HEK293 (cell line): ENCODE measurements at regions not wholly inside any gene's neighbourhood (a gene's known extent, or its start where the extent isn't known, plus 50 kb on each side); places are given as distances from the start of the nearest gene placed in this dataset.
A peak's percentile ranks its signal among the peaks of the same experiment; 100 is the strongest.

ENCODE experiments used
- CTCF ChIA-PET: fragments of 350-600 bp; formaldehyde crosslinking; extraction: SDS; loops from one replicate; lab custom pipeline; 2021; ENCODE audit warnings: antibody characterized with exemption; lab: Yijun Ruan, JAX
- POLR2A ChIA-PET: fragments of 300-600 bp; formaldehyde crosslinking; extraction: SDS; loops from one replicate; lab custom pipeline; 2020; ENCODE audit warnings: antibody characterized with exemption, inconsistent platforms; lab: Yijun Ruan, JAX
- H3K27ac ChIP-seq: fragments of 200-500 bp; sonication (Bioruptor generic); 2 replicates; pipeline ENCODE4 v1.5.1; 2014; ENCODE audit warnings: low read depth, low read length, control low read depth, inconsistent platforms; ENCODE audit errors: extremely low read depth
- H3K36me3 ChIP-seq, 2 experiments: fragments of 200-500 bp in 1 of 2; sonication (Bioruptor generic) in 1 of 2; 1 replicate in 1 of 2; 2 replicates in 1 of 2; pipeline ENCODE4 v1.5.1; 2014 to 2017; ENCODE audit warnings: inconsistent platforms in 2 of 2, low read length in 2 of 2; ENCODE audit not compliant: control insufficient read depth in 2 of 2, insufficient read depth in 1 of 2
- H3K4me1 ChIP-seq: fragments of 200-500 bp; sonication (Bioruptor generic); 2 replicates; pipeline ENCODE4 v1.5.1; 2014; ENCODE audit warnings: mild to moderate bottlenecking, low read length, inconsistent platforms; ENCODE audit not compliant: control insufficient read depth, insufficient read depth
- H3K4me3 ChIP-seq: 2 replicates; pipeline ENCODE4 v1.5.1; 2011; ENCODE audit warnings: low read depth, mild to moderate bottlenecking, control low read depth, low read length, moderate library complexity
- H3K9me3 ChIP-seq: fragments of 200-500 bp; sonication (Bioruptor generic); 2 replicates; pipeline ENCODE4 v1.5.1; 2014; ENCODE audit warnings: low read depth, low read length, inconsistent platforms; ENCODE audit not compliant: control insufficient read depth, insufficient read depth
- GFI1B ChIP-seq: fragments of 450-650 bp; formaldehyde crosslinking; IDR thresholded peaks from 2 replicates; pipeline ENCODE4 v1.5.1; 2016; ENCODE audit warnings: missing biosample characterization, missing genetic modification characterization
- KLF10 ChIP-seq: fragments of 450-650 bp; IDR thresholded peaks from 2 replicates; pipeline ENCODE4 v1.5.1; 2018; ENCODE audit warnings: missing biosample characterization, mild to moderate bottlenecking, missing genetic modification characterization
- MEIS1 ChIP-seq: sonication (generic); formaldehyde crosslinking; IDR thresholded peaks from 2 replicates; pipeline ENCODE4 v1.8.1; 2022; ENCODE audit warnings: missing genetic modification reagents, mild to moderate bottlenecking, borderline replicate concordance
- MYNN ChIP-seq: fragments of 450-650 bp; formaldehyde crosslinking; IDR thresholded peaks from 2 replicates; pipeline ENCODE4 v1.5.1; 2016; ENCODE audit warnings: missing biosample characterization, missing genetic modification characterization, borderline replicate concordance
- PBX3 ChIP-seq: sonication (generic); formaldehyde crosslinking; IDR thresholded peaks from 2 replicates; pipeline ENCODE4 v1.8.1; 2022; ENCODE audit warnings: mild to moderate bottlenecking, moderate library complexity, missing genetic modification reagents
- TRIM28 ChIP-seq: IDR thresholded peaks from 2 replicates; pipeline ENCODE4 v1.6.1; 2011; ENCODE audit warnings: low read length, control low read depth, borderline replicate concordance
- ZBTB17 ChIP-seq: fragments of 450-650 bp; formaldehyde crosslinking; IDR thresholded peaks from 2 replicates; pipeline ENCODE4 v1.5.1; 2016; ENCODE audit warnings: missing biosample characterization, missing genetic modification characterization
- ZBTB7A ChIP-seq: fragments of 450-650 bp; formaldehyde crosslinking; IDR thresholded peaks from 2 replicates; pipeline ENCODE4 v1.5.1; 2016; ENCODE audit warnings: low read depth, missing biosample characterization, missing genetic modification characterization
- ZNF138 ChIP-seq: fragments of 450-650 bp; formaldehyde crosslinking; IDR thresholded peaks from 2 replicates; pipeline ENCODE4 v1.5.1; 2016; ENCODE audit warnings: missing biosample characterization, missing genetic modification characterization, borderline replicate concordance
- ZNF155 ChIP-seq: fragments of 450-650 bp; formaldehyde crosslinking; IDR thresholded peaks from 2 replicates; pipeline ENCODE4 v1.5.1; 2016; ENCODE audit warnings: missing biosample characterization, missing genetic modification characterization
- ZNF157 ChIP-seq: fragments of 450-650 bp; formaldehyde crosslinking; IDR thresholded peaks from 2 replicates; pipeline ENCODE4 v1.5.1; 2016; ENCODE audit warnings: missing biosample characterization, missing genetic modification characterization
- ZNF223 ChIP-seq: fragments of 450-650 bp; formaldehyde crosslinking; IDR thresholded peaks from 2 replicates; pipeline ENCODE4 v1.5.1; 2016; ENCODE audit warnings: missing biosample characterization, missing genetic modification characterization
- ZNF26 ChIP-seq: fragments of 450-650 bp; formaldehyde crosslinking; IDR thresholded peaks from 2 replicates; pipeline ENCODE4 v1.5.1; 2016; ENCODE audit warnings: missing biosample characterization, missing genetic modification characterization
- ZNF280D ChIP-seq: fragments of 450-650 bp; formaldehyde crosslinking; IDR thresholded peaks from 2 replicates; pipeline ENCODE4 v1.5.1; 2016; ENCODE audit warnings: missing biosample characterization, missing genetic modification characterization
- ZNF302 ChIP-seq: fragments of 450-650 bp; formaldehyde crosslinking; IDR thresholded peaks from 2 replicates; pipeline ENCODE4 v1.5.1; 2016; ENCODE audit warnings: missing biosample characterization, missing genetic modification characterization, low read depth
- ZNF416 ChIP-seq: fragments of 450-650 bp; formaldehyde crosslinking; IDR thresholded peaks from 2 replicates; pipeline ENCODE4 v1.5.1; 2016; ENCODE audit warnings: missing biosample characterization, missing genetic modification characterization
- ZNF48 ChIP-seq: fragments of 450-650 bp; formaldehyde crosslinking; IDR thresholded peaks from 2 replicates; pipeline ENCODE4 v1.5.1; 2016; ENCODE audit warnings: missing biosample characterization, missing genetic modification characterization
- ZNF514 ChIP-seq: fragments of 450-650 bp; formaldehyde crosslinking; IDR thresholded peaks from 2 replicates; pipeline ENCODE4 v1.5.1; 2016; ENCODE audit warnings: missing biosample characterization, missing genetic modification characterization
- ZNF529 ChIP-seq: fragments of 450-650 bp; formaldehyde crosslinking; IDR thresholded peaks from 2 replicates; pipeline ENCODE4 v1.5.1; 2017; ENCODE audit warnings: missing genetic modification characterization, missing biosample characterization; ENCODE audit not compliant: insufficient replicate concordance
- ZNF560 ChIP-seq: fragments of 450-650 bp; formaldehyde crosslinking; IDR thresholded peaks from 2 replicates; pipeline ENCODE4 v1.5.1; 2017; ENCODE audit warnings: missing biosample characterization, missing genetic modification characterization, borderline replicate concordance
- ZNF768 ChIP-seq: fragments of 450-650 bp; formaldehyde crosslinking; IDR thresholded peaks from 2 replicates; pipeline ENCODE4 v1.5.1; 2018; ENCODE audit warnings: missing biosample characterization, mild to moderate bottlenecking, missing genetic modification characterization
- ZNF791 ChIP-seq: fragments of 450-650 bp; formaldehyde crosslinking; IDR thresholded peaks from 2 replicates; pipeline ENCODE4 v1.5.1; 2016; ENCODE audit warnings: missing biosample characterization, missing genetic modification characterization
- ZNF837 ChIP-seq: fragments of 450-650 bp; formaldehyde crosslinking; IDR thresholded peaks from 2 replicates; pipeline ENCODE4 v1.5.1; 2016; ENCODE audit warnings: missing biosample characterization, missing genetic modification characterization
- ZSCAN16 ChIP-seq: fragments of 450-650 bp; formaldehyde crosslinking; IDR thresholded peaks from 2 replicates; pipeline ENCODE4 v1.5.1; 2016; ENCODE audit warnings: missing biosample characterization, missing genetic modification characterization
- ZSCAN23 ChIP-seq: fragments of 450-650 bp; formaldehyde crosslinking; IDR thresholded peaks from 2 replicates; pipeline ENCODE4 v1.5.1; 2016; ENCODE audit warnings: missing biosample characterization, missing genetic modification characterization
- ZXDB ChIP-seq: fragments of 450-650 bp; formaldehyde crosslinking; IDR thresholded peaks from 2 replicates; pipeline ENCODE4 v1.5.1; 2016; ENCODE audit warnings: missing biosample characterization, missing genetic modification characterization

- TF ChIP-seq ZNF768 (no peak), ZSCAN23 (no peak), ZBTB7A (tag by site-specific recombination) (no peak), ZNF837 (no peak), ZNF416 (tag by site-specific recombination) (no peak), ZNF514 (tag by site-specific recombination) (no peak)
Measured at GRCh38 chr15:95503107-95503506, 827.4 kb upstream of the NR2F2 start (continued).

GRCh38 chr15:95503640-95504225 lies 826.8 kb upstream of the NR2F2 start:
- no peak for TF ChIP-seq PBX3 (CRISPR knock-in tag)
- TF ChIP-seq TRIM28: no peak
- no peak for TF ChIP-seq ZNF560 (tag by site-specific recombination)
- TF ChIP-seq ZNF155 (tag by site-specific recombination): no peak
- TF ChIP-seq ZNF529: no peak
- TF ChIP-seq ZNF157: no peak
- no peak for TF ChIP-seq ZNF48
- TF ChIP-seq ZBTB7A (tag by site-specific recombination): no peak
- no peak for TF ChIP-seq MEIS1 (CRISPR knock-in tag)
- no peak for TF ChIP-seq GFI1B (tag by site-specific recombination)
- H3K4me3 ChIP-seq: no peak overlapping the region
- H3K9me3 ChIP-seq: no peaks in the 10 kb centered on the region
- no peaks in the 10 kb centered on the region for H3K36me3 ChIP-seq
- no peaks in the 10 kb centered on the region for H3K4me1 ChIP-seq
- ChIA-PET POLR2A (no interaction called here), CTCF (interaction anchor here (0.6 to 0.7 kb wide), 3 partner anchors 21 to 95 kb away, joined by 3 to 4 read pairs (median 3); no protein-coding TSS in a partner anchor)
- H3K27ac ChIP-seq: no peak overlapping the region

- Histone ChIP-seq H3K9me3 (no peaks in the 10 kb centered on the region), H3K4me1 (no peaks in the 10 kb centered on the region), H3K36me3 (no peaks in the 10 kb centered on the region), H3K27ac (no peak overlapping the region), H3K4me3 (no peak overlapping the region)
- no peak for TF ChIP-seq KLF10 (tag by site-specific recombination)
- peak; percentile 83 for TF ChIP-seq ZNF26 (tag by site-specific recombination)
- no peak for TF ChIP-seq ZNF302
- ChIA-PET POLR2A (interaction anchor here (0.7 kb wide), 1 partner anchor 916 kb away, joined by 4 read pairs; no protein-coding TSS in a partner anchor), CTCF (no interaction called here)
Measured at GRCh38 chr15:95511671-95512070, 818.8 kb upstream of the NR2F2 start.

GRCh38 chr15:95512906-95513305 lies 817.6 kb upstream of the NR2F2 start:
- Histone ChIP-seq H3K27ac (no peak overlapping the region), H3K36me3 (no peaks in the 10 kb centered on the region), H3K9me3 (no peaks in the 10 kb centered on the region), H3K4me3 (no peak overlapping the region), H3K4me1 (no peaks in the 10 kb centered on the region)
- TF ChIP-seq ZNF223 (tag by site-specific recombination) (no peak), ZNF138 (tag by site-specific recombination) (no peak), MYNN (tag by site-specific recombination) (no peak), ZSCAN16 (tag by site-specific recombination) (no peak), ZXDB (no peak), ZNF791 (tag by site-specific recombination) (no peak), ZNF280D (tag by site-specific recombination) (no peak), ZBTB17 (tag by site-specific recombination) (no peak)
- POLR2A ChIA-PET: no interaction called here
- CTCF ChIA-PET: no interaction called here
